Sigmoid colon (tissue), 6 donors: ENCODE measurements at regions not wholly inside any gene's neighbourhood (a gene's known extent, or its start where the extent isn't known, plus 50 kb on each side); places are given as distances from the start of the nearest gene placed in this dataset.

Source experiments
- DNase-seq: peaks from one replicate; pipeline ENCODE4 v3.0.0-alpha.2; 2019
- H3K27ac ChIP-seq, 4 donors: fragments of 200-600 bp; sonication (generic); one replicate each; pipeline ENCODE4 v1.5.1; 2016 to 2019; ENCODE audit warnings: mild to moderate bottlenecking in 1 of 4
- H3K27me3 ChIP-seq, 3 donors: fragments of 200-600 bp; sonication (generic); one replicate each; pipeline ENCODE4 v1.5.1; 2019; ENCODE audit warnings: mild to moderate bottlenecking in 1 of 3
- H3K36me3 ChIP-seq, 4 donors: fragments of 200-600 bp; sonication (generic); one replicate each; pipeline ENCODE4 v1.5.1; 2016 to 2019
- H3K4me1 ChIP-seq, 4 donors: fragments of 200-600 bp; sonication (generic); one replicate each; pipeline ENCODE4 v1.5.1; 2017 to 2019
- H3K4me3 ChIP-seq, 4 donors: fragments of 200-600 bp; sonication (generic); one replicate each; pipeline ENCODE4 v1.5.1; 2017 to 2019; ENCODE audit warnings: mild to moderate bottlenecking in 2 of 4, moderate library complexity in 1 of 4
- H3K9me3 ChIP-seq, 4 donors: fragments of 200-600 bp in 3 of 4; sonication (generic) in 3 of 4; one replicate each; pipeline versions ENCODE4 v1.5.1 to v1.6.1; 2013 to 2019
- EP300 ChIP-seq, 4 donors: sonication (generic); formaldehyde crosslinking; IDR thresholded peaks; one replicate each; pipeline ENCODE4 v1.6.1; 2017; ENCODE audit warnings: antibody characterized with exemption in 4 of 4
- POLR2A ChIP-seq, 2 donors: fragments of 450-650 bp; IDR thresholded peaks; one replicate each; pipeline ENCODE4 v1.6.1; 2016; ENCODE audit warnings: antibody characterized with exemption in 2 of 2, mild to moderate bottlenecking in 2 of 2, moderate library complexity in 2 of 2
- POLR2AphosphoS5 ChIP-seq, 4 donors: sonication (generic); formaldehyde crosslinking; IDR thresholded peaks; one replicate each; pipeline ENCODE4 v1.6.1; 2017; ENCODE audit warnings: antibody characterized with exemption in 4 of 4
- WGBS, 2 donors: extraction: QIAGEN DNeasy Blood & Tissue Kit; methylation state at CpG; one replicate each; pipeline ENCODE4 v1.1.7; 2013; 5-methylcytosine and 5-hydroxymethylcytosine counted together
- intact Hi-C: fragments of 100-400 bp; cut with DNase I; formaldehyde crosslinking; loops from one replicate; pipeline ENCODE4 v1.15.1; 2023
- TF ChIP-seq, protein P1 (sequence below), 4 experiments: fragments of 450-650 bp in 3 of 4; fragments of 200-600 bp in 1 of 4; IDR thresholded peaks; one replicate each; pipeline ENCODE4 v1.5.1; 2016 to 2019; ENCODE audit warnings: antibody characterized with exemption in 4 of 4, mild to moderate bottlenecking in 3 of 4, moderate library complexity in 2 of 4
- donor health status: healthy with polysubstance abuse.
- donor health status: healthy.

DNA sequence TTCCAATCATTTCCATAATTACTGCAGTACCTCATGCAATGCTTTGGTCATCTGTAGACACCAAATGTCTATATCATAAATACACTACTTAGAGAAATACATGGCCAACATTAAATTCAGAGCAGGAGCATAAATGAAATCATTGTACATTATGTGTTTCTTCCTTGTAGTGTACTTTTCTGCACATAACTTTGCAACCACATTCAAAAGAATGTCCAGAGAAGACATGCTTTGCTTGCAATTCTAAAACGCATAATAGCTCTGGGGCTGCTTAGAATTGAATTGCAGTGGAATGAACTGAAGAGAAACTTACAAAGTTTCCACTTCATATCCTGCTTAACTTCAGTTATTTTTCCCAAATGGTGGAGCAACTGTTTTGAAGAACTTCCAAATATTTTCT is 664.4 kb downstream of the DSC3 start:
- Histone ChIP-seq H3K27ac (no peak overlapping the region), H3K4me3 (no peak overlapping the region), H3K4me1 (no peaks in the 10 kb centered on the region), H3K36me3 (no peaks in the 10 kb centered on the region), H3K27me3 (no peaks in the 10 kb centered on the region), H3K9me3 (peaks cover 0 to 3% (median 0%) of the 10 kb centered on the region in 4 donors)
- intact Hi-C loops: no loop called here
- DNase-seq: no peak
- WGBS, 2 donors: 69 to 74% methylated on average over 1 of the region's 1 CpG
- no peak for TF ChIP-seq EP300 (IDR thresholded peaks at IDR 0.05)

DNA sequence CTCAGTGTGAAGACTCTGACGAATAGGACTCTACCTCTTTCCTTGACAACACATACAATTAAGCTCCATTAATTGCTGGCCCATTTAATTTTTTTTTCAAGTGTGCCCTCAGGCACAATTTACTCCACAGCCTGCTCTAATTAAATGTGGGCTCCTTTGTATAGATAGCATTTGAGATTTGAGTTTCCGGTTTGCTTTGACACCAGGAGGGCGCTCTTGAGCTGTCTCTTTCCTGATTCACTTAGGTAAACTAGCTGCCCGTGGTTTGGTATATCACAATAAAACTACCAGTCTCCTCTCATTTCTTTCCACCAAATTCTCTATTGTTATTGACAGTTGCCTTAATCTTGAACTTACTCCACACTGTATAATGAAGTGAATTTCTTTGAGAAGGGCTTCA is 666.0 kb downstream of the DSC3 start:
- H3K4me3 ChIP-seq: no peak overlapping the region

DNA sequence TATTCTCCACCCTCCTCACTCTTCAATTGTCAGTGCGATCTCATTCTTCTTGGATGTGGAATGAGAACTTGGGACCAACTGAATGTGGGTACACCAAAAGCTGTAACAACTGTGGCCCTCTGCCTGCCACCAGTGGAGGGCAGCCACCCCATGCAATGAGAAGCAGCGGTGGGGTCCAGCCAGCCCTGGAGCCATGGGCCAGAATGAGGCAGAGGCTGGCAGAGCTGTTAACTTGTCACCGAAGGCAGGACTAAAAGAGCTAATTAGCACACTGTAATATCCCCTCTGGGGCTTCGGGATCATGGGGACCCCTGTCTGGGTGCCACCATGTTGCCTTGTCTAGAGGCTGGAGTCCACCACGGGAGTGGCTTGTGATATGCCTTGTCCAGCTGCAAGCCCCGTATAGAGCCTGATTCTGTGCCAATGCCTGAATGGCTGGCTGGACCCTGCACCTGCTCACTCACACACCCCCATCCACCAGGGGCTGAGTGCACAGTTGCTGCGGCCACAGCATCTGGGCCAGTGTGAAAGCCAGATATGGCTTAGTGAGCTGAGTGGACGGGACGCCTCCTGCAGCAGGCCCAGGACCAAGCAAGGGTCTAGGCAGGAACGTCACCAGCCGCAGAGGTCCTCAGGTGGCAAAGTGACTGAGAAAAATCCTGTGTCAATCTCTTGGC is 680.5 kb downstream of the DSC3 start:
- no peaks in the 10 kb centered on the region for H3K27me3 ChIP-seq
- intact Hi-C loops: no loop called here
- H3K27ac ChIP-seq: no peak overlapping the region
- no peaks in the 10 kb centered on the region for H3K9me3 ChIP-seq
- no peak for DNase-seq
- no peak for TF ChIP-seq POLR2AphosphoS5 (IDR thresholded peaks at IDR 0.05)
- no peak for TF ChIP-seq EP300 (IDR thresholded peaks at IDR 0.05)
- TF ChIP-seq, protein P1, sequence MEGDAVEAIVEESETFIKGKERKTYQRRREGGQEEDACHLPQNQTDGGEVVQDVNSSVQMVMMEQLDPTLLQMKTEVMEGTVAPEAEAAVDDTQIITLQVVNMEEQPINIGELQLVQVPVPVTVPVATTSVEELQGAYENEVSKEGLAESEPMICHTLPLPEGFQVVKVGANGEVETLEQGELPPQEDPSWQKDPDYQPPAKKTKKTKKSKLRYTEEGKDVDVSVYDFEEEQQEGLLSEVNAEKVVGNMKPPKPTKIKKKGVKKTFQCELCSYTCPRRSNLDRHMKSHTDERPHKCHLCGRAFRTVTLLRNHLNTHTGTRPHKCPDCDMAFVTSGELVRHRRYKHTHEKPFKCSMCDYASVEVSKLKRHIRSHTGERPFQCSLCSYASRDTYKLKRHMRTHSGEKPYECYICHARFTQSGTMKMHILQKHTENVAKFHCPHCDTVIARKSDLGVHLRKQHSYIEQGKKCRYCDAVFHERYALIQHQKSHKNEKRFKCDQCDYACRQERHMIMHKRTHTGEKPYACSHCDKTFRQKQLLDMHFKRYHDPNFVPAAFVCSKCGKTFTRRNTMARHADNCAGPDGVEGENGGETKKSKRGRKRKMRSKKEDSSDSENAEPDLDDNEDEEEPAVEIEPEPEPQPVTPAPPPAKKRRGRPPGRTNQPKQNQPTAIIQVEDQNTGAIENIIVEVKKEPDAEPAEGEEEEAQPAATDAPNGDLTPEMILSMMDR (IDR thresholded peaks at IDR 0.05): no peak
- TF ChIP-seq POLR2A (IDR thresholded peaks at IDR 0.05): no peak
- no peaks in the 10 kb centered on the region for H3K4me1 ChIP-seq
- H3K4me3 ChIP-seq: no peak overlapping the region
- H3K36me3 ChIP-seq: no peaks in the 10 kb centered on the region
- WGBS, 2 donors: 84 to 91% methylated on average over 11 of the region's 11 CpGs

More for the DNA sequence above, 666.0 kb downstream of the DSC3 start:
- no peaks in the 10 kb centered on the region for H3K36me3 ChIP-seq
- intact Hi-C loops: no loop called here
- no peaks in the 10 kb centered on the region for H3K27me3 ChIP-seq
- DNase-seq: no peak
- peaks cover 0 to 3% (median 0%) of the 10 kb centered on the region in 4 donors for H3K9me3 ChIP-seq
- TF ChIP-seq, protein P1 (IDR thresholded peaks at IDR 0.05): no peak
- TF ChIP-seq POLR2A (IDR thresholded peaks at IDR 0.05) (no peak), POLR2AphosphoS5 (IDR thresholded peaks at IDR 0.05) (no peak), EP300 (IDR thresholded peaks at IDR 0.05) (no peak)
- 50 to 75% methylated on average over 4 of the region's 4 CpGs for WGBS, 2 donors
- H3K4me1 ChIP-seq: no peaks in the 10 kb centered on the region
- H3K27ac ChIP-seq: no peak overlapping the region

DNA sequence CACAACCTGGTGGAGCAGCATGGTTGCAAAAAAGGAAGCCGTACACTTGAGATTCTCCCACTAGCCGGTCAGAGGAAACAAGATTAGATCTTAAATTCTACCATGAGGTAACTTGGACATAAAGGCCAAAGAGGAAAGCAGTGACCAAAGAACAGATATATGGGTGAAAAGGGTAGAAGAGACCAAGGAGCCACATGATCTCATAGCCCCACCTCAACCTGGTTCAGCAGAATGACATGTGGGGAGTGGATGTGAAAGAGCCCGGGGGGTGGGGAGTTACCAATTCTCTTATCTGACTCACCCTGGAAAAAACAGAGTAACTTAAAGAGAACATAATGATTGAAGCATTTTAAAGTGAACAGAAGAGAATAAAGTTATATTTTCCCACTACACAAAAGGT is 683.0 kb downstream of the DSC3 start:
- DNase-seq: no peak
- H3K36me3 ChIP-seq: no peaks in the 10 kb centered on the region
- H3K27me3 ChIP-seq: no peaks in the 10 kb centered on the region
- H3K27ac ChIP-seq: no peak overlapping the region
- intact Hi-C loops: no loop called here
- TF ChIP-seq EP300 (IDR thresholded peaks at IDR 0.05): no peak
- TF ChIP-seq, protein P1 (IDR thresholded peaks at IDR 0.05): no peak
- no peak for TF ChIP-seq POLR2A (IDR thresholded peaks at IDR 0.05)
- TF ChIP-seq POLR2AphosphoS5 (IDR thresholded peaks at IDR 0.05): no peak
- 79 to 80% methylated on average over 3 of the region's 3 CpGs for WGBS, 2 donors
- H3K4me1 ChIP-seq: no peaks in the 10 kb centered on the region
- no peak overlapping the region for H3K4me3 ChIP-seq
- H3K9me3 ChIP-seq: no peaks in the 10 kb centered on the region

DNA sequence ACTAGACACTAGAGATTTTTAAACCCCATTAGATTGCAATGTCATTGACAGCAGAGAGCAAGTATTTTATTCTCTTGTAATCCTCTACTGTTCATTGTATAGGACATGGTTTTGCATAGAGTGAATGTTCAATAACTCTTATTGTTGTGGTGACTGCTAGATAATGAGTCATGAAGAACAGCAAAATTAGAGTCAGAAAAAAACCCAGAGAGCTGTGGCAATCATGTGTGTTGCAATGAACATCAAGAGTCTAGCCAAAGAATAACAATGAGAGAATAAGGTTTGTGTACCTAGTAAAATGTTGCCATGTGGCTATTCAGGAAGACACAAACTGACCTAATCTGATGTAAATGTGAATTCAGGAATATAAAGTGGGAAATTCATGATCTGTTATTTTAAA is 684.0 kb downstream of the DSC3 start:
- no peak for DNase-seq
- Histone ChIP-seq H3K36me3 (no peaks in the 10 kb centered on the region), H3K4me1 (no peaks in the 10 kb centered on the region), H3K9me3 (no peaks in the 10 kb centered on the region), H3K27ac (no peak overlapping the region), H3K4me3 (no peak overlapping the region), H3K27me3 (no peaks in the 10 kb centered on the region)
- intact Hi-C loops: no loop called here
- TF ChIP-seq, protein P1 (IDR thresholded peaks at IDR 0.05): no peak
- TF ChIP-seq EP300 (IDR thresholded peaks at IDR 0.05): no peak
- TF ChIP-seq POLR2A (IDR thresholded peaks at IDR 0.05): no peak
- no peak for TF ChIP-seq POLR2AphosphoS5 (IDR thresholded peaks at IDR 0.05)
